ENCODE measurements at regions not wholly inside any gene's neighbourhood (a gene's known extent, or its start where the extent isn't known, plus 50 kb on each side); places are given as distances from the start of the nearest gene placed in this dataset.

DNA sequence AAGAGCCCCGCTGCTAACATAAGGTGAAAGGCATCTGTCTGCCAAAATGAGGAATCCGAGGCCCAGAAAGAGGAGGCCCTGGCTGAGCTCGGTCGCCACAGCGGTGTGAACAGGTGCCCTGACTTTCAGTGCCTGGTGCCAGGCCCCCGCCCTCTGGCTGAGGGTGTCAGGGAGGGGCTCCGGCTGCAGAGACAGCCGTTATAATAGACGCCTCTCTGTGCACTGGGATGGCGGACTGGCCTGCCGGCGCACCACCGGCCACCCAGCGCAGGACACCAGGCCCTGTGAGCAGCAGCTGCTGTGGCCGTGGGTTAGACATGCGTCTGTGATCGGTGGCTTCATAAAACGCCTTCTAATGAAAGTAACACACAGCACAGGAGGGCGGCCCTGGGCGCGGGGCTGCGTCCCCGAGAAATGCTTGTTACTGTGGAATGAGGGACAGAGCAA lies 51.4 kb upstream of the ACTRT2 start:
- no peak for DNase-seq (ENCODE audit: low read depth in 3 of 3)

DNA sequence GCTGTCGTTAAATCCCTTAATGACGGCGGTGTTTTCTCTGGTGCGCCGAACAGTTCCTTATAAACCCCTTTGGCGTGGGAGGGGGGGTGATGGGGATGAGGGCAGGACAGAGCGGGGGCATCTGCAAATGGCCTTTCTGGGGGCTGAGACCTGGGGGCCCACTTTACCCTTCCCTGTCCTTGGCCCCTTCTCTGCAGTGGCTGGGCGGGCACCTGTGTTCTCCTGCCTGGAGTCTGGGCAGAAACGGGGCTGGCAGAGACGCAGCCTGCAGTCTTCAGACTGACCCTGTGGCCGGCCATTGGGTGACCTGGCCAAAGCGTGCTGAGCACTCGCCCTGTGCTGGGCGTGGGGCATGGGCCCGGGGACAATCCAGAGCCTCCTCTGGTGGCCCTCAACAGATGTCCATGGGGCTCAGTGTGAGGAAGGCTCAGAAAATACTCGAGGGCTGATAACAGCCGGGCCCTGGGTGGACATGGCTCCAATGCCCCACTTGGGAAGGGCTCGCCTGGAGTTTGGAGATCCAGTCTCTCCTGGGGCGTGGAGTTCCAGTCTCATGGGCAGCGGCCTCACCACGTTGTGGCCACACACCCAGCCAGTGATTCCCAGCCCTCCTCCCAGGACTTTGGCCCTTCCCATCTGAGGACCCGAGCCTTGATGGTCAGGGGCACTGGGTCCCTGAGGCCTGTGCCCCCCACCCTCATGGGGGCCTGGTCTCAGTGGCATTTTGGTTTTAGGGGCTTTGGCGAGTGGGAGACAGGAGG lies 50.8 kb upstream of the ACTRT2 start:
- DNase-seq (ENCODE audit: low read depth in 3 of 3): no peak

DNA sequence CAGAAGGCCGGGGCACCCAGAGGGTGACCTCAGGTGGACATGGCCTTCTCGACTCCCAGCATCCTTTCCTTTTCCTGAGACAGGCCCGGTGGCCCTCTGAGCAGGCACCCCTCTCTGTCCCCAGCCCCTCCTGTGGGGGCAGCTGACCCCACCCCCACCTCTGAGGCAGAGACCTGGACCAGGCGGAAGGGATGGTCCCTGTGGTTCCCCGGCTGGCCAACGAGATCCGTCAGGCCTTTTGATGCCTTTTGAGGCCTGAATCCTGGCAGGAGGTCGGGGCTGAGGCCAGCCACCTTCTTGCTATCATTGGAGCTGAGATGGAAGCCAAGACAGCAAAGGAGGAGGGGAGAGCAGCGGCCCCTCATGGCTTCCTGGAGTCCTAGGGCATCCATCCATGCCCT lies 50.2 kb upstream of the ACTRT2 start:
- DNase-seq (ENCODE audit: low read depth in 3 of 3): no peak
